ENCODE measurements at regions not wholly inside any gene's neighbourhood (a gene's known extent, or its start where the extent isn't known, plus 50 kb on each side); places are given as distances from the start of the nearest gene placed in this dataset.

DNA sequence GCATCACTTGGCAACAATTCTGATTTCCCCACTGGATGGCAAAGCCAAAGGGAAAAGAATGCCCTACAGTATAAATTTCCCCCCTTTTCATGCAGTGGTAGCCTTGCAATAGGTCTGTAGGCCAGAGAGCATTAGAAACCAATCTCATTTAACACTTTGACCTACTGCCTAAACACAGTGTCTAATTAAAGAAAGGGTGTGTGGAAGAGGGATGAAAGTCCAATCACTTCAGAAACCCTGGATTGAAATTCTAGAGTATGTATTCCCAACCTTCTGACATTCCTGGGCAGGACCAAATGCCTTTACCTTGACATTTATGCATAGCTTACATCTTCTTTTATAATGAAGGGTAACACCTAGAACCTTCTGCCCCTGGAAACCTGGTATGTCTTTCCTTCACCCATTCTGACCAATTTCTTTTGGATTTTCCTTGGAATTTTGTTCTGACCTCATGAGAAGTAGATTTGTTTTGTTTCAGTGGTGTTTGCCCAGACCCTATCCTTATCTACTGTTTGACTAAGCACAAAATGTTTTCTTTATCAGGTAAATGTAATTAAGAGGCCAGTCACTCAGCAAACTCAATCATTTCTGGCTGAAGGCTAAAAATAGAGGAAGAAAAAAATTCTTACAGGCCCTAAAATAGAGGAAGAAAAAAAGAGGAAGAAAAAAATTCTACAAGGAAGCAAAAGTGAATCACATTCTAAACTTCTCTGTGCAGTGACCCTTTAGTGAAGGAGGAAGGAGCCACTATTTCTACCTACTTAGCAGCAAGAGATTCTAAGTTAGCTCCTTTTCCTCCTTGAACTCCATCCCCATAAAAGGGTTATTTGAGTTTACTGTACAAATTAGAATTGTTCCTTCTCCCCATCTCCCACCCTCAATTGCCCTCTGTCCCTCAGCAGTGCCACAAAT is 129.5 kb upstream of the DSCAM start:
- TF ChIP-seq, protein P1, sequence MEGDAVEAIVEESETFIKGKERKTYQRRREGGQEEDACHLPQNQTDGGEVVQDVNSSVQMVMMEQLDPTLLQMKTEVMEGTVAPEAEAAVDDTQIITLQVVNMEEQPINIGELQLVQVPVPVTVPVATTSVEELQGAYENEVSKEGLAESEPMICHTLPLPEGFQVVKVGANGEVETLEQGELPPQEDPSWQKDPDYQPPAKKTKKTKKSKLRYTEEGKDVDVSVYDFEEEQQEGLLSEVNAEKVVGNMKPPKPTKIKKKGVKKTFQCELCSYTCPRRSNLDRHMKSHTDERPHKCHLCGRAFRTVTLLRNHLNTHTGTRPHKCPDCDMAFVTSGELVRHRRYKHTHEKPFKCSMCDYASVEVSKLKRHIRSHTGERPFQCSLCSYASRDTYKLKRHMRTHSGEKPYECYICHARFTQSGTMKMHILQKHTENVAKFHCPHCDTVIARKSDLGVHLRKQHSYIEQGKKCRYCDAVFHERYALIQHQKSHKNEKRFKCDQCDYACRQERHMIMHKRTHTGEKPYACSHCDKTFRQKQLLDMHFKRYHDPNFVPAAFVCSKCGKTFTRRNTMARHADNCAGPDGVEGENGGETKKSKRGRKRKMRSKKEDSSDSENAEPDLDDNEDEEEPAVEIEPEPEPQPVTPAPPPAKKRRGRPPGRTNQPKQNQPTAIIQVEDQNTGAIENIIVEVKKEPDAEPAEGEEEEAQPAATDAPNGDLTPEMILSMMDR (IDR thresholded peaks at IDR 0.05): no peak
- TF ChIP-seq POLR2AphosphoS5 (IDR thresholded peaks at IDR 0.05) (no peak), POLR2A (IDR thresholded peaks at IDR 0.05) (no peak)
